ENCODE measurements at regions not wholly inside any gene's neighbourhood (a gene's known extent, or its start where the extent isn't known, plus 50 kb on each side); places are given as distances from the start of the nearest gene placed in this dataset.

DNA sequence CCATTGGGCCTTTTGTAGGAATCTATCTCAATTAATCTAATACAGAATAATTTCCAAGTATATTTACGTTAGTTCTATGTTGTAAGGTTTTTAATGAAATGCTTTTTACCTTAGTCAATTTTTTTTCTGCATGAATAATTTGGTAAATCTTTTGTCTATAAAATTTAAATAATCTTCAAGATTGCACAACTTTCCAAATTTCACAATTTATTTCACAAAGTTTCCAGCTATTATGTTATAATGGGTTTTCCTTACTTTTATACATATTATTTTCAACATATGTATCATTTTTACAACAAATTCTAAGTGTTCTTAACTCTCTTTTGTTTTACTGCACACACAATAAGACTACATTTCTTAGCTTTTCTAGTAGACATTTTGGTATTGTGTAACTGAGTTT, 470.7 kb downstream of the ETV1 start:
- 83 to 91% methylated on average over 1 of the region's 1 CpG for whole genome bisulfite sequencing, 2 donors
- no peak for DNase-seq (ENCODE audit: low spot score in 2 of 2)
- H3K4me3 ChIP-seq (ENCODE audit: low read depth, poor library complexity, severe bottlenecking): no peak overlapping the region
- intact Hi-C loops (cut with DNase I; ENCODE audit: low total_unique reads): no loop called here
- TF ChIP-seq POLR2A (IDR thresholded peaks at IDR 0.05) (no peak), CTCF (IDR thresholded peaks at IDR 0.05) (no peak)

DNA sequence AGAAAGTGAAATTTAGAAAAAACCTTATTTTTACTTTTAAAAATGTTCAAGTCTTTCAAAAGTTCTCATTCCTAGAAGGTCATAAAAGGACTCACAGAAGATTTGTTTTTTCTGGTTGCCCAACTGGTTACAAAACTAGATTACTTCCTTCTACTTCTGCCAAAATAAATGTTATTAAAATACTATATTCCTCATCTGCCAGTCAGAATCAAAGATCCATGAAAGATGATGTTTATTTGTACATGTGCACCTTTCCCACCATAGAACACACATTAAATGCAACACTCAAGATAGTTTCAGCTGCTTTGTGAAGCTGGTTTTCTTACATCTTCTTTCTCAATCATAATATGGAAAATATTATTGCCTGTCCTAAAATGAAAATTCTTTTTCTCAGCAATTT, 465.4 kb downstream of the ETV1 start:
- no peak for TF ChIP-seq CTCF (IDR thresholded peaks at IDR 0.05)
- no peak for TF ChIP-seq POLR2A (IDR thresholded peaks at IDR 0.05)
- DNase-seq (ENCODE audit: low spot score in 2 of 2): no peak
- no peak overlapping the region for H3K4me3 ChIP-seq (ENCODE audit: low read depth, poor library complexity, severe bottlenecking)
- intact Hi-C loops (cut with DNase I; ENCODE audit: low total_unique reads): no loop called here

DNA sequence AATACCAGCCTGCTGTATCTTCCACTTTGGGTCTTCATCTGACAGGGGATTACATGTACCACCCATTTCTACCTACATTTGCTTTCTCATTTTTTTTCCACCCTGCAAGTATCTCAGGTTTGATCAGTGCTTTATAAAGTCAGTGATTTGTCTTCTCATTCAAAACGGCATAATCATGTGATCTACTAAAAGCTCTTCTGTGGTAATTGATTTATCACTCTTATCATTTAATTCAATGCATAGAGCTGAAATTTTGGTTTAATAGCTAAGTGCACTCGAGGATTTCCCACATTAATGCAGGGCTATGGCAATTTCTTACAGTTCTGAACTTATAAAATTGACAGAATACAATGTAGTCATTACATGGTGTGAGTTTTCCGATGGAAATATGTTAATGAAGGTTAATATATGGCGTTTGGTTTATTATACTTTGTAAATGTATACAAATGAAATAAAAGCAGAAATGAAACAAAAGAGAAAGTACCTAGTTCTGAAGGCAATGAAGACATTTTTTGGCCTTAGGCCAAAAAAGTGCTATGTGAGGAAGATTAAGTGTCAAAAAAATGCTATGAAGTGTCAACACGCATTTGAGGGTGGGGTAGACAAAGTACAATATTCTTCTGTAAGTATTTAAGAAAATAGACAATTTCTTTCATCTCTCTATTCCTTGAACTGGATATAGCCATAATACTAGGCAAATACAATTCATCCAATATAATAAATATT, 457.3 kb downstream of the ETV1 start:
- 38 to 43% methylated on average over 5 of the region's 5 CpGs for WGBS, 2 donors
- H3K4me3 ChIP-seq (ENCODE audit: low read depth, poor library complexity, severe bottlenecking): no peak overlapping the region
- TF ChIP-seq CTCF (IDR thresholded peaks at IDR 0.05): no peak
- no peak for DNase-seq (ENCODE audit: low spot score in 2 of 2)
- intact Hi-C loops (cut with DNase I; ENCODE audit: low total_unique reads): no loop called here

DNA sequence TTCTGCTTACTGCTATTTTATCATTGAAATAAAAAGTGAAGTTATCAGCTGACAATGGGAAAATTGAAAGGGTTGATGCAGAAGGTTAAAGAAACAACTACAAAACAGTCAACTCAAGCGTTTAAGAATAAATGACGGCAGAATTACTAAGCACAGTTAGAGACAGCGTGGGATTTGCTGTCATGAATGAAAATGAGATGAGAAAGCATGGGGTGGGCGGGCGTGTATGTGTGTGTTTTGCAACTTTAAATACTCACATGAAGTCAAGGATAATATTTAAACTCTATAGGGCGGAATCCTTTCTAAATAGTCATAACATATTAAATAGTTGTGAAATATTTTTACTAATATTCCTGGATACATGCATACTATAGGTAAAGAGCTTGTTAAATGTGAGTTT, 450.8 kb downstream of the ETV1 start:
- no peak overlapping the region for H3K4me3 ChIP-seq (ENCODE audit: low read depth, poor library complexity, severe bottlenecking)
- TF ChIP-seq CTCF (IDR thresholded peaks at IDR 0.05): no peak
- no peak for TF ChIP-seq POLR2A (IDR thresholded peaks at IDR 0.05)
- intact Hi-C loops (cut with DNase I; ENCODE audit: low total_unique reads): no loop called here
- no peak for DNase-seq (ENCODE audit: low spot score in 2 of 2)
- WGBS, 2 donors: 65 to 72% methylated on average over 6 of the region's 6 CpGs

DNA sequence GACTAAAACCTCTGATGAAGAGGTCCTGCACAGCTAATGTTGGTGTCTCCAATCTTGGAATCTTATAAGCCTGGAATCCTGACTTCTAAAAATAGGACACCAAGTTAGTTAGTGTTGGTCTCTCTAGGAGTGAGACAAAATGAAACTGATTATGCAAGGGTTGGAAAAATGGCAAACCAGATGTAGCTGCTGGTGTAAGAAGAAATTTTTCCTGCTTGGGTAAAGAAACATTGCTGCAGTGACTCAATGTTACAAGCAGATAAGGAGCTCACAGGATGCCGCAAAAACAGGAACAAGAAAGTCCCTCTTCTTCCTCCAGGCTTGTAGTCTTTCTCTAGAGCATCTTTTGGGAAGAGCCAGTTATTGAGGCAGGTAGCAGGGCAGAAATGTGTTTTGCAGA, 449.0 kb downstream of the ETV1 start:
- intact Hi-C loops (cut with DNase I; ENCODE audit: low total_unique reads): no loop called here
- H3K4me3 ChIP-seq (ENCODE audit: low read depth, poor library complexity, severe bottlenecking): no peak overlapping the region
- TF ChIP-seq POLR2A (IDR thresholded peaks at IDR 0.05): no peak
- TF ChIP-seq CTCF (IDR thresholded peaks at IDR 0.05): no peak
- 68 to 78% methylated on average over 1 of the region's 1 CpG for WGBS, 2 donors
- no peak for DNase-seq (ENCODE audit: low spot score in 2 of 2)

DNA sequence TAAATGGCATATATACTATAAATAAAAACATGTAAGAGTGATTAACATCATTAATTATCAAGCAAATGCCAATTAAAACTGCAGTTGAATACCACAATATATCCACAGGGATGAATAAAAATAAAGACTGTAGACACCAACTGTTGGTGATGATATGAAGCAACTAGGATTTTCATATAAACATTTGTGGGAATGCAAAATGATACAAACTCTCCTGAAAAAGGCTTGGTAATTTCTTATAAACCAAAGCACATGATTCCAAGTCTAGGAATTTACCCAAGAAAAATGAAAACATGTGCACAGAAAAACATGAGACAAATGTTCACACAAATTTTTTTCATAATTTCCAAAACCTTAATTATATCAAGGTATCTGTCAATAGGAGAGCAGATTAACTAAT, 448.1 kb downstream of the ETV1 start:
- no peak for DNase-seq (ENCODE audit: low spot score in 2 of 2)
- TF ChIP-seq POLR2A (IDR thresholded peaks at IDR 0.05): no peak
- no peak for TF ChIP-seq CTCF (IDR thresholded peaks at IDR 0.05)
- H3K4me3 ChIP-seq (ENCODE audit: low read depth, poor library complexity, severe bottlenecking): no peak overlapping the region
- intact Hi-C loops (cut with DNase I; ENCODE audit: low total_unique reads): no loop called here
